GM19438 (cell line): ENCODE measurements at regions not wholly inside any gene's neighbourhood (a gene's known extent, or its start where the extent isn't known, plus 50 kb on each side); places are given as distances from the start of the nearest gene placed in this dataset.

Experiments
- ATAC-seq: cut with Tn5 transposase; IDR thresholded peaks from one replicate; pipeline ENCODE4 v1.9.1; 2021; ENCODE audit warnings: low read depth; ENCODE audit not compliant: unreplicated experiment

GRCh38 chr5:15447209-15447608, 52.8 kb upstream of the FBXL7 start:
- no peak for ATAC-seq

DNA sequence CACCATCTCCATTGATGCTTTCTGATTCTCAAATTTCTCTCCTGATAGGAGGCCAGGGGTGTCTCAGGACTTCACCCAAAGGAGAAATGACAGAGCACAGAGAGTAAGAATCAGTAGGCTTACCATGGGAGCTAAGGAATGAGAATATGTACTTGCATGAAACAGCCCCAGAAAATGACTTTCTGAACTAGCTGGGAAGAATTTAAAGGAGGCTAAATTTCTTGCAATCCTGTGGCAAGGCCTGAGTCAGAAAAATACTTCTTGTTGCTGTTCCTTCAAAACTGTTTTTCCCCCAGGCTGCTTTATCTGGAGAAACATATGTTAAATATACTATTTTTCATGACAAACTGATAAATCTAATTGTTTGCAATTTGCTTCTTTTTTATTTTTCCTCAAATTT, 53.4 kb upstream of the FBXL7 start:
- ATAC-seq = no peak

GRCh38 chr5:15442193-15442570, 57.8 kb upstream of the FBXL7 start:
- no peak for ATAC-seq

DNA sequence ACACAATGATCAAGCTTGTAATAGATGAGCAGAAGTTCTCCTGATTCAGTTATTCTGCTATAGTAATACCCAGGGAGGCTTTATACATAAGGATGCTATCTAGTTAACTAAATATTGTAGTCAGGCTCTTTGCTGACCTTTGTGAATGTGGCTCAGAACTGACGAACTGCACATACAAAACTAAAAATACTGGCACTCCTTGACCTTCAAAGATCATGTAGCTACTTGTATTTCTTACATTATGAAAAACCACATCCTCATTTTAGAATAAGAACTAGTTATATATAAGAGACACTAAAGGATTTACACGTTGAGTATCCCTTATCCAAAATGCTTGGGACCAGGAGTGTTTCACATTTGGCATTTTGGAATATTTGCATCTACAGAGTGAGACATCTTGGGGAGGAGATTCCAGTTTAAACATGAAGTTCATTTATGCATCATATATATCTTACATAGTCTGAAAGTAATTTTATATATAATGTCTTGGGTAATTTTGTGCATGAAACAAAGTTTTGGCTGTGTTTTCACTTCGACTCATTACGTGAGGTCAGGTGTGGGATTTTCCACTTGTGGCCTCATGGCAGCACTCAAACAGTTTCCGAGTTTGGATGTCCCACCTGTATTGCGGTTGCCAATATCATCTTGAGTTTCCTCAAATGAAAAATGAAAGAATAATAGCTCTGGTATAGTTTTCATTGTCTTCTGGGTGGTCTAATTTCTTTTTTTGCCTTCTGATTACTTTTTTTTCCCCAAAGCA, 58.4 kb upstream of the FBXL7 start:
- ATAC-seq = no peak

DNA sequence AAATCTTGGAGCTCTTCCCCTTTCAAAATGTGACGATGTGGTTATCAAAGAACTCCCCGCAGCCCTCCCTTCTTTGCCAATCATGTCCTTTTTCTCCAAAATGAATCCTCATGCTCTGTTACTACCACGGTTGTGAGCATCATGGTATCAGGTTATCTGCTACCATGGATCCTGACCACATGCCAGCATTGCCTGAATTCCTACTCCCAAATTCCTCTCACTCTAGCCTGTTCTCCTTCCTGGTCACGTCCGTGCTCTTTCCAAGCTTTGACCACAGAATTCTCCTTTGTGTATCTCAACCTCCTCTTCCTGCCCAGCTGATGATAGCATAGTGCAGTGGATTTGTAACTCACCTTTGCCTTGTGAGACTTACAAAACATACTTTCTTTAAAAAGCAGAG, 59.5 kb upstream of the FBXL7 start:
- ATAC-seq = no peak

- no peak for ATAC-seq
Observed at GRCh38 chr5:15439801-15440200, 60.2 kb upstream of the FBXL7 start.

DNA sequence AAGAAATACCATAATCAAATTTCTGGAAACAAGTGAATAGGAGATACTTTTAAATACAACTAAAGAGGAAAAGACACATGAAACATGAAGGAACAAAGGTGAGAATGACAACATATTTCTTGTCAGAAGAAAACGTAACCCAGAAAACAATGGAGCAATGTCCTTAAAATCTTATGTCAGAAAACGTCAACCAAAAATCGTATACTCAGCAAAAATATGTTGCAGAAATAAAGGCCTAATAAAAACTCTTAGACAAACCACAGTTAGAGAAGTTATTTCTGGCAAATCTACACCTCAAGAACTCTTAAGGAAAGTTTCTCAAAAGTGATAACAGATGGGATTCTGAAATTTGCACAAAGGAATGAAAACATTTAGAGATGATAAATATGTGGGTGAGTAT, 66.3 kb upstream of the FBXL7 start:
- ATAC-seq = no peak

DNA sequence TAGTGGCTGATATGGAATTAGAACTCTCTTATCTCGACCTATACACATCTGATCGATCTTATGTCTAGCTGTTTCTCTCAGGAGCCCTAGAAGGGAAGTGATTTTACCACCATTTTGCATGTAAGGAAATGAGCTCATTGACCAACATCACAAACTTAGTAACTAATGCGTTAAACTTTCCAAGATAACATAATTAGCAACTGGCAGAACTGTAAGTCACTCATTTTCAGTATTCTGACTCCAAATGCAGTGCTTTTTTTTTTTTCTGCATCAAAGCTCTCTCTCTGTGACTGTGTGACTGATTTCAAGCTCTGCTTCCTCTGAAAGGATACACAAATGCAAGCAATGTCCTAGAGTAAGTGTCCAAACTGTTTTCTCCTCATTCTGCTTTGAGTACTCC, 68.1 kb upstream of the FBXL7 start:
- ATAC-seq = no peak

GRCh38 chr5:15425766-15426165, 74.2 kb upstream of the FBXL7 start:
- ATAC-seq = no peak

- no peak for ATAC-seq
Observed at GRCh38 chr5:15424769-15425168, 75.2 kb upstream of the FBXL7 start.

- no peak for ATAC-seq
Observed at GRCh38 chr5:15421921-15422412, 78.0 kb upstream of the FBXL7 start.

- ATAC-seq = no peak
Observed at GRCh38 chr5:15421381-15421780, 78.6 kb upstream of the FBXL7 start.

DNA sequence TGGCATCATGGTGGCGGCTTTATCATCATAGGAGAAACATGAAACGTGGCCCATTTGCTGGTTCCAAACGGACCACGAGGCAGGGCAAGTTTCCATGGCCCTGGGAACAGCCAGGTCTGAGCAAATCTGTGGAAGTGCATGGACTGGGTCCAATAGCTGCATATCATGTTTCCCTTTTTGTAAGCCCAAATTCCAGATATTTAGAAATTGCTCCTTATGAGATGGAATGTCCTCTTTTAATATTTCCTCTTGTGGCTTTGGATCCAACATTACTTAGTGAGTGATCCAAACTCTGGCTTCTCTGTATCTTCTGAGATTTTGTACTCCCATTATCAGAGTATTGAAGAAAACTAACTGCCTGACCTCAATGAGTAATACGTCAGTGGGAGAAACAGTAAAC, 79.8 kb upstream of the FBXL7 start:
- no peak for ATAC-seq

GRCh38 chr5:15417156-15417555, 82.8 kb upstream of the FBXL7 start:
- no peak for ATAC-seq

- no peak for ATAC-seq
Observed at GRCh38 chr5:15406478-15406877, 93.5 kb upstream of the FBXL7 start.

DNA sequence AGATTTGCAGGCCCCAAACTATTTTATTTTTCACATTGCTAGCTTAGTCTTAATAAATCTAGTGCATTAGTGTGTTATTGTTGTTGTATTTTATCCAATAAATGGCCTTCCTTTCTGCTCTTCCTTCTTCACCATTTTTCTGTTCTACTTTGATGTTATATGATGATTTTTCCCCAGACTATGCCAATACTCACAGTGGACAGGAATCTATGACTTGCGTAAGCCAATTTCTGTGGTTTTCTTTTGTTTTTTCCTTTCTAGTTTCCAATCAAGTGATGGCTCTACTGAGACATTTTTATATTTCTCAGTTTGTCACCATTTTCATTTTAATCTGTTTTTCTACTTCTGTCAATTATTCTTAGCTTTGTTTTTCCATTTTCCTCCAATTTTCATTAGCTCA, 106.8 kb upstream of the FBXL7 start:
- ATAC-seq = no peak

DNA sequence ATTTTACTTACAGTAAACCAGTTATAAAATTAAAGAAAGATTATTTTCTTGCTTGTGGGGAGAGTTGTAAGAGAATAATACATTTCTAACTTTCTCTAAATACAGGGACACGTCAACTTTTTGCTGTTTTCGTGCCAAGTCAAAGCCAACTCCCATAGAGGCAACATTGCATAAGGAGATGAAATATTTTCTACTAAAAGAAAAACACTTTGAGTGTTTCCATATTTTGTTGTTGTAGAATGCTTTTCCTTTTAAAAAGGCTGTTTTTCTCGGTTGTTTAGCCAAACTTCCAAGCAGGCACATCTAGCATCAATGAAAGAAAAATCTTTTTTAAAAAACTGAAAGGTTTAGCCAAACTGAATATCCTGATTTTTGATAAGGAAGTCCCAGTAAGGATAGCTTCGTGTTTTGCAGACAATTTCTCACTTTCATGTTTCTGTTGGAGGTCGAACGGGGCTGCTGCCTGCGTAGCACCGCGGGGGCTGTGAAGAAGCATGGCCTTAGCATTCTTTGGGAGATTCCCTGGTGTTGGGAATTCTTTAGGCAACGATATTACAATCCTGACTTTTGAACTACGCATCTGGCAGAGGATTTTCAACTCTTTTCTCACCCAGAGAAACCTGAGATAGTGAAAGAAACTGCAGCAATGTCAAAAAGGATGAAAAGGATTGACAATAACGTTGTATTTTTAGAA, 108.1 kb upstream of the FBXL7 start:
- no peak for ATAC-seq

- ATAC-seq = no peak
Observed at GRCh38 chr5:15388866-15389265, 111.1 kb upstream of the FBXL7 start.

DNA sequence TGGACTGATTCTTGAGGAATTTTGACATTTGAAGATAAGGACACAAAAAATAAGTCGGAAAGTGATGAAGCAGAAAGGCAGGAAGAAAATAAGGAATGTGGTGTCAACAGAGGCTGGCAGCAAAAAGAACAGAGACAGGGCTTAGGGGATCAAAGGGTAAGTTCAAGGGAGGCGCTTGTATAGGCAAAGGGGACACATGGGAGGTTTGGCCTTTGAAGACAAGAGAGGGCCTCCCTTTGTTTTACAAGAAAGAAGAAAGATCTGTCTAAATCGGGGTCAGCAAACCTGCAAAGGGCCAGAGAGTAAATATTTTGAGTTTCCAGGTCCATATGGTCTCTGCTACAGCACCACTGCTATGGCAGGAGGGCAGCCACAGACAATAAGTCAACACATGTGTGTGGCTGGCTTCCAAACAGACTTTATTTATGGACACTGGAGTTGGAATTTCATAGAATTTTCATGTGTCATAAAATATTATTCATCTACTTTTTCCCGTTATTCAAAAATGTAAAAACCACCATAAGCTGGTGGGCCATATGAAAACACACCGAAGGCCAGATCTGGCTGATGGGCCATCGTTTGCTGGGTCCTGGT, 112.0 kb upstream of the FBXL7 start:
- no peak for ATAC-seq

- ATAC-seq = no peak
Observed at GRCh38 chr5:15386122-15386521, 113.9 kb upstream of the FBXL7 start.

GRCh38 chr5:15385553-15385952, 114.4 kb upstream of the FBXL7 start:
- ATAC-seq = no peak

DNA sequence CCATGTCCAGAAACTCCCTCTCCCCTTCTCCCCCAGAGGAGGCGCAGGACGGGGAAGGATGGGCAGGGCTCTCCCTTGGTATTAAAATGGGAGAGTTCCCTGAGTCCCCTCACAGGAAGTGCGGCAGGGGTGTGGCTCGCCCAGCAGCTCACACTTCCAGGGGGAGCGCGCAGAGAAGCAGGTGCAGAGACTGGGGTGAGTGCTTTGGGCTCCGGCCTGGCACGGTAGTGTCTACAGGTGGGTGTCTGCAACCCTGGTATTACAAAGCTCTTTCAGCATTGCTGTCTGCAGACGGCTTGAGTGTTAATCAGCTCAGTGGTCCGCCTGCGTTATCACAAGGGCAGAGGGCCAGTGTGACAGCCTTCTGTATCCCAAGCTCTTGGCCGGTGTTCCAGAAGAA, 114.9 kb upstream of the FBXL7 start:
- no peak for ATAC-seq
